PC-9 (cell line): ENCODE measurements at regions not wholly inside any gene's neighbourhood (a gene's known extent, or its start where the extent isn't known, plus 50 kb on each side); places are given as distances from the start of the nearest gene placed in this dataset.

Experiments used
- EZH2 ChIP-seq: fragments of 200-600 bp; sonication (generic); IDR thresholded peaks from 2 replicates; pipeline ENCODE4 v1.8.0; 2017; ENCODE audit warnings: antibody characterized with exemption, low read depth
- TF ChIP-seq, protein P1 (sequence below): fragments of 200-600 bp; sonication (generic); conservative IDR thresholded peaks from 2 replicates; pipeline ENCODE4 v1.6.1; 2017; ENCODE audit warnings: mixed run types, antibody characterized with exemption, mild to moderate bottlenecking, moderate library complexity

DNA sequence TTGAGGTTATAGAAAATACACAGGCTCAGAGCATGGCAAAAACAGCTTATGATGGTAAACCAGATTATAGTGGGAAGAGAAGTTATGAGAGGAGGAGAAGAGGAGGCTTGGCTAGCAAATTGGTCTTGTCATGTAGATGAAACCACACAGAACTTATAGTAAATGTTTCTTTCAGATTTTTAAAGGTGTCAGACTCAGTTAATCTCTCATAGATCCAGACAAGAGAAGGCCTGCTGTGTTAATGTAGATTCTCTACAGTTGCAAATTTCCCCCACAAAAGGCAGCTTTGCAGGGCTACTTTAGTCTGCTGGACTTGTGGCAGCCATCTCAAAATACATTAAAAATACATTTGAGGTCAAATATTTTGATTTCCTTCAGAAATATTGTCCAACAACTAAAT lies 1731.7 kb downstream of the ARAP2 start:
- TF ChIP-seq, protein P1, sequence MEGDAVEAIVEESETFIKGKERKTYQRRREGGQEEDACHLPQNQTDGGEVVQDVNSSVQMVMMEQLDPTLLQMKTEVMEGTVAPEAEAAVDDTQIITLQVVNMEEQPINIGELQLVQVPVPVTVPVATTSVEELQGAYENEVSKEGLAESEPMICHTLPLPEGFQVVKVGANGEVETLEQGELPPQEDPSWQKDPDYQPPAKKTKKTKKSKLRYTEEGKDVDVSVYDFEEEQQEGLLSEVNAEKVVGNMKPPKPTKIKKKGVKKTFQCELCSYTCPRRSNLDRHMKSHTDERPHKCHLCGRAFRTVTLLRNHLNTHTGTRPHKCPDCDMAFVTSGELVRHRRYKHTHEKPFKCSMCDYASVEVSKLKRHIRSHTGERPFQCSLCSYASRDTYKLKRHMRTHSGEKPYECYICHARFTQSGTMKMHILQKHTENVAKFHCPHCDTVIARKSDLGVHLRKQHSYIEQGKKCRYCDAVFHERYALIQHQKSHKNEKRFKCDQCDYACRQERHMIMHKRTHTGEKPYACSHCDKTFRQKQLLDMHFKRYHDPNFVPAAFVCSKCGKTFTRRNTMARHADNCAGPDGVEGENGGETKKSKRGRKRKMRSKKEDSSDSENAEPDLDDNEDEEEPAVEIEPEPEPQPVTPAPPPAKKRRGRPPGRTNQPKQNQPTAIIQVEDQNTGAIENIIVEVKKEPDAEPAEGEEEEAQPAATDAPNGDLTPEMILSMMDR, result no peak
- no peak for TF ChIP-seq EZH2
